HCT116 (cell line): ENCODE measurements at regions not wholly inside any gene's neighbourhood (a gene's known extent, or its start where the extent isn't known, plus 50 kb on each side); places are given as distances from the start of the nearest gene placed in this dataset.

Source experiments
- ATAC-seq: fragments of 200-7000 bp; cut with Tn5 transposase; 2 replicates; pipeline ENCODE4 v1.9.1; 2020; ENCODE audit warnings: mild to moderate bottlenecking, moderate library complexity
- BruUV-seq: library from RNA; stranded (reverse); fragments of 400-500 nt; replicated peaks from 2 replicates; lab custom pipeline; 2021; lab: Mats Ljungman, UMichigan
- CTCF ChIA-PET: fragments of 300-600 bp; sonication (Branson Sonifier 250); formaldehyde crosslinking; loops from one replicate; lab custom pipeline; 2021; ENCODE audit warnings: antibody characterized with exemption; lab: Charles Lee
- POLR2A ChIA-PET: fragments of 300-600, 350-600 bp; sonication (Branson Sonifier 250); formaldehyde crosslinking; loops from one replicate; lab custom pipeline; 2021; ENCODE audit warnings: antibody characterized with exemption; lab: Charles Lee
- RAD21 ChIA-PET, 2 experiments: fragments of 300-600 bp; sonication (Branson Sonifier 250); formaldehyde crosslinking; loops; one replicate each; lab custom pipeline; 2023; ENCODE audit warnings: low total read pairs in 2 of 2; ENCODE audit not compliant: uncharacterized antibody in 2 of 2, unreplicated experiment in 2 of 2, low non-redundant PET in 1 of 2; lab: Charles Lee
- DNase-seq: peaks from one replicate; pipeline ENCODE4 v3.0.0-alpha.2; 2010; ENCODE audit warnings: low read depth, low spot score
- H2AFZ ChIP-seq: fragments of 200-600 bp; shearing (Covaris generic), sonication (generic); 2 replicates; pipeline ENCODE4 v1.6.1; 2017; ENCODE audit warnings: low read depth, mixed run types, mixed read lengths, antibody characterized with exemption, low read length; ENCODE audit not compliant: poor library complexity, severe bottlenecking
- H3K27ac ChIP-seq: 2 replicates; pipeline ENCODE4 v1.5.1; 2012; ENCODE audit warnings: low read depth, low read length
- H3K27me3 ChIP-seq: fragments of 200-600 bp; sonication (generic); 2 replicates; pipeline ENCODE4 v1.6.1; 2016; ENCODE audit warnings: mixed run types, low read length, mixed read lengths; ENCODE audit not compliant: insufficient read depth
- H3K36me3 ChIP-seq, 2 experiments: fragments of 200-500 bp in 1 of 2; fragments of 200-600 bp in 1 of 2; sonication (Bioruptor generic) in 1 of 2; sonication (generic) in 1 of 2; 2 replicates each; pipeline versions ENCODE4 v1.5.1 to v1.6.1; 2014 to 2016; ENCODE audit warnings: low read length in 2 of 2, inconsistent platforms in 1 of 2, mixed read lengths in 1 of 2, mixed run types in 1 of 2; ENCODE audit not compliant: insufficient read depth in 2 of 2, control insufficient read depth in 1 of 2
- H3K4me1 ChIP-seq, 2 experiments: fragments of 200-600 bp in 1 of 2; sonication (generic) in 1 of 2; 2 replicates each; pipeline versions ENCODE4 v1.5.1 to v1.6.1; 2012 to 2017; ENCODE audit warnings: low read length in 2 of 2, inconsistent platforms in 1 of 2, mild to moderate bottlenecking in 1 of 2, mixed read lengths in 1 of 2, mixed run types in 1 of 2, moderate library complexity in 1 of 2; ENCODE audit not compliant: insufficient read depth in 2 of 2, control insufficient read depth in 1 of 2
- H3K4me2 ChIP-seq: fragments of 200-600 bp; sonication (generic); 2 replicates; pipeline ENCODE4 v1.6.1; 2017; ENCODE audit warnings: mixed run types, low read length, mixed read lengths
- H3K4me3 ChIP-seq, 2 experiments: fragments of 200-600 bp in 1 of 2; sonication (generic) in 1 of 2; replicated peaks in 1 of 2; 2 replicates each; pipeline ENCODE4 v1.5.1; 2011 to 2016; ENCODE audit warnings: low read length in 2 of 2, control low read depth in 1 of 2, low read depth in 1 of 2, mild to moderate bottlenecking in 1 of 2, mixed read lengths in 1 of 2, mixed run types in 1 of 2
- H3K79me2 ChIP-seq: fragments of 200-600 bp; sonication (generic); 2 replicates; pipeline ENCODE4 v1.6.1; 2017; ENCODE audit warnings: mild to moderate bottlenecking, mixed run types, low read length, moderate library complexity, mixed read lengths; ENCODE audit not compliant: insufficient read depth
- H3K9ac ChIP-seq: fragments of 200-600 bp; sonication (generic); 2 replicates; pipeline ENCODE4 v1.6.1; 2016; ENCODE audit warnings: low read length, mixed read lengths
- H3K9me2 ChIP-seq: fragments of 200-600 bp; sonication (generic), shearing (Covaris generic); 2 replicates; pipeline ENCODE4 v1.6.1; 2017; ENCODE audit warnings: mixed run types, mild to moderate bottlenecking, moderate library complexity; ENCODE audit not compliant: insufficient read depth
- H3K9me3 ChIP-seq, 2 experiments: fragments of 200-500 bp in 1 of 2; fragments of 200-600 bp in 1 of 2; sonication (Bioruptor generic) in 1 of 2; sonication (generic) in 1 of 2; 2 replicates each; pipeline ENCODE4 v1.6.1; 2014 to 2017; ENCODE audit warnings: low read length in 2 of 2, mixed read lengths in 2 of 2, inconsistent platforms in 1 of 2, low read depth in 1 of 2, mild to moderate bottlenecking in 1 of 2, mixed run types in 1 of 2, moderate library complexity in 1 of 2; ENCODE audit not compliant: control insufficient read depth in 1 of 2, insufficient read depth in 1 of 2
- H4K20me1 ChIP-seq: fragments of 200-600 bp; sonication (generic), shearing (Covaris generic); 2 replicates; pipeline ENCODE4 v1.6.1; 2017; ENCODE audit warnings: mixed run types, mild to moderate bottlenecking, moderate library complexity; ENCODE audit not compliant: insufficient read depth
- CBX3 ChIP-seq: IDR thresholded peaks from 2 replicates; pipeline ENCODE4 v1.6.1; 2012; ENCODE audit warnings: low read depth
- CTCF ChIP-seq, 3 experiments: fragments of 200-600 bp in 1 of 3; sonication (generic) in 1 of 3; IDR thresholded peaks in 2 of 3; conservative IDR thresholded peaks in 1 of 3; 2 replicates each; pipeline ENCODE4 v1.5.1; 2012 to 2017; ENCODE audit warnings: low read depth in 2 of 3, low read length in 2 of 3, antibody characterized with exemption in 1 of 3, borderline replicate concordance in 1 of 3, control low read depth in 1 of 3, mild to moderate bottlenecking in 1 of 3, mixed read lengths in 1 of 3, mixed run types in 1 of 3, moderate library complexity in 1 of 3; ENCODE audit not compliant: insufficient read depth in 1 of 3
- POLR2A ChIP-seq: IDR thresholded peaks from 2 replicates; pipeline ENCODE4 v1.7.0; 2011; ENCODE audit warnings: borderline replicate concordance; ENCODE audit not compliant: insufficient read depth, insufficient read length; ENCODE audit errors: extremely low read depth
- POLR2AphosphoS5 ChIP-seq: IDR thresholded peaks from 2 replicates; pipeline ENCODE4 v1.6.1; 2011; ENCODE audit warnings: mild to moderate bottlenecking, low read depth, low read length, moderate library complexity
- SIN3A ChIP-seq: IDR thresholded peaks from 2 replicates; pipeline ENCODE4 v1.6.1; 2012; ENCODE audit warnings: low read depth
- SP1 ChIP-seq: IDR thresholded peaks from 2 replicates; pipeline ENCODE4 v1.6.1; 2012; ENCODE audit warnings: low read depth
- ZNF274 ChIP-seq: fragments of 200-500 bp; sonication (Bioruptor generic); IDR thresholded peaks from 2 replicates; pipeline ENCODE4 v1.6.1; 2014; ENCODE audit warnings: mild to moderate bottlenecking, low read depth, low read length, inconsistent platforms
- intact Hi-C: fragments of 100-400 bp; cut with micrococcal nuclease; formaldehyde crosslinking; loops from 2 replicates; pipeline ENCODE4 v1.10.0; 2022

- H3K9ac ChIP-seq: no peak overlapping the region
- DNase-seq (no peak), ATAC-seq (no peak)
- H3K4me3 ChIP-seq: no peak overlapping the region
- H3K9me3 ChIP-seq: no peaks in the 10 kb centered on the region
- no peak overlapping the region for H3K27ac ChIP-seq
- H3K79me2 ChIP-seq: no peaks in the 10 kb centered on the region
- ChIA-PET POLR2A (no interaction called here), RAD21 (no interaction called here)
- TF ChIP-seq POLR2A: no peak
- TF ChIP-seq, all 23 proteins: peak for 0
- H3K9me2 ChIP-seq: no peaks in the 10 kb centered on the region
- no peak overlapping the region for H3K4me2 ChIP-seq
- H3K27me3 ChIP-seq: no peaks in the 10 kb centered on the region
- no peaks in the 10 kb centered on the region for H3K4me1 ChIP-seq
- H4K20me1 ChIP-seq: no peaks in the 10 kb centered on the region
- no peaks in the 10 kb centered on the region for H3K36me3 ChIP-seq
- CTCF ChIA-PET: no interaction called here
- intact Hi-C loops: no loop called here
- H2AFZ ChIP-seq: no peak overlapping the region
- BruUV-seq: no TSS peak
Observed at GRCh38 chr2:220450846-220451245, 823.4 kb downstream of the SLC4A3 start.

GRCh38 chr2:220451438-220451837 lies 824.0 kb downstream of the SLC4A3 start:
- Histone ChIP-seq H2AFZ (no peak overlapping the region), H3K27me3 (no peaks in the 10 kb centered on the region), H3K27ac (no peak overlapping the region), H3K4me3 (no peak overlapping the region), H3K36me3 (no peaks in the 10 kb centered on the region), H3K9me2 (no peaks in the 10 kb centered on the region), H4K20me1 (no peaks in the 10 kb centered on the region), H3K4me1 (no peaks in the 10 kb centered on the region), H3K9me3 (no peaks in the 10 kb centered on the region), H3K4me2 (no peak overlapping the region), H3K9ac (no peak overlapping the region), H3K79me2 (no peaks in the 10 kb centered on the region)
- no TSS peak for BruUV-seq
- ChIA-PET POLR2A (no interaction called here), CTCF (no interaction called here), RAD21 (no interaction called here)
- intact Hi-C loops: no loop called here
- no peak for TF ChIP-seq CTCF (IDR thresholded peaks at IDR 0.05 in 2 of 3, conservative IDR thresholded peaks at IDR 0.05 in 1 of 3; ENCODE audit: borderline replicate concordance in 1 of 3, insufficient read depth in 1 of 3, low read depth in 2 of 3, low read length in 2 of 3)
- TF ChIP-seq CBX3: no peak
- no peak for TF ChIP-seq SIN3A
- TF ChIP-seq SP1: no peak
- no peak for TF ChIP-seq ZNF274
- no peak for TF ChIP-seq POLR2AphosphoS5
- DNase-seq (no peak), ATAC-seq (no peak)
